ENCODE measurements at regions not wholly inside any gene's neighbourhood (a gene's known extent, or its start where the extent isn't known, plus 50 kb on each side); places are given as distances from the start of the nearest gene placed in this dataset.

GRCh38 chr1:70641868-70642267, 230.8 kb downstream of the CTH start:
- TF ChIP-seq CTCF (IDR thresholded peaks at IDR 0.05; ENCODE audit: poor library complexity): no peak
- TF ChIP-seq EZH2phosphoT487 (IDR thresholded peaks at IDR 0.05; ENCODE audit: low read depth, severe bottlenecking, unreplicated experiment): no peak
